Inferior parietal cortex (tissue), 1 donor: ENCODE measurements at regions not wholly inside any gene's neighbourhood (a gene's known extent, or its start where the extent isn't known, plus 50 kb on each side); places are given as distances from the start of the nearest gene placed in this dataset.

Experiments
- DNase-seq: peaks from one replicate; pipeline ENCODE4 v3.0.0-alpha.2; 2016; ENCODE audit errors: extremely low spot score

DNA sequence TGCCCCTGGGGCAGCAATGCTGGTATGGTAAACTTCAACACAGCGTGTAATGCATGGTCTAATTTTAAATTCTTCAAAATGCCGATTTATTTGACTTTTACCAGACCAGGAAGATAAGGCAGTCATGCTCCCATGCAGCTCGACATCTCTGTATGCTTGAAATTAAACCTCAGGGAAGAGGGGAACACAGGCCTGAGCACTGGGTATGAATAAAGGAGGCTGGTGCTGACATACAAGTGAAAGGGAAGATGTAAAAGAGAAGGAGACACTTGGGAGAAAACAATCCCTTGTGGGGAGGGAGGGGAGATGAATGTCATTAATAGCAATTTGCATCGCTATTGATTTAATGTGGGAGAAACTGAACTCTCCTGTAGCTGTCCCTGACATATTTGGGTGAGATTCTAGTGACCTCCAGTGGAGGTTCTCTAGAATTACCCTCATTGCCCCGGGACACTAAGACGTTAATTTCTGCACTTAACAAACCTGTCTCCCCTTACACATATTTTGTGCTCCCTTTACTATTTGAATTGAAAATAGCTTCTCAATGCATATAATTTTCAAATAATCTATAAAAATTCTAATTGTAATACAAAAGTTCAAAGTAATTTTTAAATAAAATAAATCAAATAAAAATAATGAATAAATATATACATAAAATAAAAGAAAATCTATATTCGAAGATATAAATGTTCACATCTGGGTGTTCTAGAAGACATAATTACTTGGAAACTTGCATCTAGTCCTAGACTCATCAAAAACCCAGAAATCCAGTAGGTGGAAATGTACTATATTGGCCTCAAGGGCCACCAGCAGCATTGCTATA lies 283.1 kb downstream of the LMX1A start:
- DNase-seq = peak; percentile 85

DNA sequence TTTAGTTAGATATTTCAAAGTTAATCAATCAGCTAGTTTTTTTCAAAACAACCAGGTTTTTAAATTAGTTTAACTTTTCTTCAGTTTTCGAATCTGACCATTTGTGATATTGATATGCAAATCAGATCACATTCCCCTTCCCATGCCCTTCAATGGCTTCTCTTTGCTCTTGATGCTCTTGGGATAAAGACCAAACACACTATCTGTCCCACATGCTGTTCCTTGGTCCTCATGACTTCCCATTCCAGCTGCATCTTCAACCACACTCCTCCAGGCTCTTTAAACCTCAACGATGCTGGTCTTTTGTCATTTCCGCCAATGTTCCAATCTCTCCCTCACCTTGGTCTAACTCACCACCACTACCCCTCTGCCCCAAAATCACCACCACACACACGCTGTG lies 285.8 kb downstream of the LMX1A start:
- no peak for DNase-seq

DNA sequence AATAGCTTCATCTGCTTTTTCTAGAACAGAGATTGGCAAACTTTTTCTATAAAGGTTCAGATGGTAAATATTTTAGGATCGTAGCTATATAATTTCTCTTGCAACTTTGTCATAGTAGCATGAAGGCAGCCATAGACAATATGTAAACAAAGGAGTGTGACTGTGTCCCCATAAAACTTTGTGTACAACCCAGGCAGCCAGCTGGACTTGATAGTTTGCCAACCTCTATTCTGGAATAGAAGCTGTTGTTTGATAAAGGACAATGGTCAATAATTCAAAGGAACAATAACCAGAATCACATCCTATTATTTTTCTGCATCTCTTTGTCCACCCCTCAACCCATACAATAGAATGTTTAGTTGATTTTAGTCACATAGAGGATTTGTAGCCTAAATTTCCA lies 286.7 kb downstream of the LMX1A start:
- DNase-seq = peak; percentile 86

DNA sequence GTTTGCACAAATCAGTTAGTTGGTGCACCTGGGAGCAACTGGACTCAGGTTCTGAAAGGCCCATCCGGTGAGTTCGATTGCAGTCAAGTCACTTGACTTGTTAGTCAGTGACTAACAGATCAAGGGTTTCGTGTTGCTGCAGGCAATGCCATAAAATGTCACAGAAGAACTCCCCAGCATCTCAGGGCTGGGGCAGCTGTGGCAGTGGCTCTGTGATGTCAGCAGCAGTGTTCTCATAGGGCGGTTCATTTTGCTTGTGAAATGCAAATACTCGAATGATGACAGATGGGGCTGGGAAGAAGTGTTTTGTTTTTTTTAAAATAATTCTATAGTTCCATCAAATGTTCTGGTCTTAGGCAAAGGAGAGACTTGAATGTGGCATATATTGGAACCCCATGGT lies 287.8 kb downstream of the LMX1A start:
- DNase-seq = peak; percentile 55

DNA sequence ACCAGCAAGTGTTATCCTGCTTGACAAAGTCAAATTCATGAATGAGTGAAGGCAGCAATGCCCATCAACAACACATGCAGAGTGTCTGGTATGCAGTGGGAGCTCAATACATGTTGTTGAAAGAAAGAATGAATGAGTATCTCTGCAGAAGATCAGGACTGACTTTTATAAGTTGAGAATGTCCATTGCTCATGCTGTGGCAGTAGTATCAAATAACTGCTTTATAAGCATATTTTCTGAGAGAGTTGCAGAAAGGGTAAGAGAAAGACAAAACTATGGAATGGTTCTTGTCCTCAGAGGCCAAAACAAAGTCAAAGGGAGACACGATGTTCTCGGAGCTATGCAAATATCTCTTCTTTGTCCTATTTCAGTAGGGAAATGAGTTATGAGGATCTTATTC lies 288.7 kb downstream of the LMX1A start:
- no peak for DNase-seq

DNA sequence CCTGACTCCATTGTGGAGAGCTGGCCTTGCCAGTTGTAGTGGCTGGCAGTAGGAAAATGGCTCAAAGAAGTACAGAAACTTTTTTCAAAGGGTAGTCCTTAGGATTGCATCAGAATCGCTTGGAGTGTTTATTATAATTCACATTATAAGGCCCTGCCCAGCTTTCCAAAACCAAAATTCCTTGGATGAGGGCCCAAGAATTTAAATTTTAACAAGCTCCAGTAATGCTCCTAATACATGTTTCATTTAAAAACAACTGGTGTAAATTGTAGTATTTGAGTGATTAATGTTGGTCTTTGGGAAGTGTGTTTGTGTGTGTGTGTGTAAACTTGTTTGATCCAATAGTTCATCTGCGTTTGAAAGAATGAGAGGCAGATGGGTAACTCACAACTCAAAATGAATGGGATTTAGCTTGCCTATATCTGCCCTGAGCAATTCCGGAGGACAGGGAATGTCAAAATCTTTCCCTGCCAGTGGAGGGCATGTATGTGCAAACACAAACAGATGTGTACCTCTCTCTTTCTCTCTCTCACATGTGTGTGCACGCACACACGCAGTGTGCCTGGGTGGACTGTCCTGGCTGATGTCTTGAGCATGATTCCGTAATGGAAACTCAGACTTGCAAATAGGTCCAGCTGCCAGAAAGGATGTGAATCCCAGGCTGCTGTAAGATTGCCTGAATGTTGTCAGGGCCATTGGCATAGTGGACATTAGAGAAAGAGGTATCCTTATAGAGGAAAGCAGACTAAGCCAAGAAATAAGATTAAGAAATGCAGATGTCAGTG lies 293.1 kb downstream of the LMX1A start:
- DNase-seq = no peak

DNA sequence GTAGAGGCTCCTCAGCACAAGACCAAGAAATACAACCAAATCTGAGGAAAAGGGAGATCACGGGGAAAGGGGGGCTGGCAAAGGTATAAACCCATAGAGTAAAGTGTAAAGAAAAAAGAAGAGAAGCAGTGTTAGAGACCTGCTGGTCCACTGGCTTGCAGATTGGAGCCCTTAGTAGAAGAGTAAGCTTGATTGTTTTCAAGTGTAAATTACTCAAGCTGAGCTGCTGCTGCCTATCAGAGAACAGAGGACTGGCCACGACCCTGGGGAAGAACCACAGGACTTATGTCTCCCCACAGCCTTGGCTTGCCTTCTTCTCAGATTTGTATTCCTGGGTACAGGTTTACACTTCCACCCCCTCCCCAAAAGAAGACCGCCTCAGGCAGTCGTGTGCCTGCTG lies 294.2 kb downstream of the LMX1A start:
- DNase-seq = no peak

DNA sequence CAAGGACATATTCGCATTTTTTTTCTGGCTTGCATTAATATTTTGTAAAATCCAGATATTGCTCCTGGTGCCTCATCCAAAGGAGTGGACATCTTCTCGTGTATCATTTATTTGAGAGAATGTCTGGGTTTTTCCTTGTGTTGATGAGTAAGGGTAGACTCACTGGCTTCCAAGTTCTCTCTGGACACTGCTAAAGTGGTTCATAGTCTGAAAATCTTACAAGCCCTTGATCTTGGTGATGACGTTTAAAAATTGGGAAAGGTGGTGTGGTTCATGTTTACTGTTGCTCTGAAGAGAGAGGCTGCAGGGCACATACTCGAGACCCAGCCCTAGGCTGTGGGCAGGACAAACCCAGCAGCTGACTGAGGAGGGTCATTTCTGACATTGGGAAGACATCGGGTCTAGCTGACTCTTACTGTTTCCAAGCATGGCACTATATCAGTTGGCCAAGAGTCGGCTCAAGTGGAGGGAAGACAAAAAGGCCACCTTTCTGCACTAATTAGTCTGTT lies 296.2 kb downstream of the LMX1A start:
- DNase-seq = no peak

DNA sequence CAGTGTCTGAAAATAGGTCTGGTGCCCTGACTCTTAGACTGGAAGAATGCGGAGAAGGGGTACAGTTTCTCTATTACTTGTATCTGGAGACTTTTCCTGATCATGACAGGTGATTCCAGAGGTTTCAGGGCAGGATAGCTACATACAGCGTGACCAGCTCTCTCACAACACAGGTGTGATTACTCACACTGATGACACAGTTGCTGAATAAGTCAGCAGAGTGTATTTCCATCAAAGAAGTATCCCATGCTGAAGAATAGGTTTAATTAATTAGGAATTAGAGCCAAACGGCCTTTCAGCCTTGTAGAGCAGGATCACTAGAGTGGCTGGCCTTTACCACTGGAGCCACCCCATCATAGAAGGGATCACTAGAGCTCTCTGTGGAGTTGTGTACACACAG lies 298.6 kb downstream of the LMX1A start:
- no peak for DNase-seq

DNA sequence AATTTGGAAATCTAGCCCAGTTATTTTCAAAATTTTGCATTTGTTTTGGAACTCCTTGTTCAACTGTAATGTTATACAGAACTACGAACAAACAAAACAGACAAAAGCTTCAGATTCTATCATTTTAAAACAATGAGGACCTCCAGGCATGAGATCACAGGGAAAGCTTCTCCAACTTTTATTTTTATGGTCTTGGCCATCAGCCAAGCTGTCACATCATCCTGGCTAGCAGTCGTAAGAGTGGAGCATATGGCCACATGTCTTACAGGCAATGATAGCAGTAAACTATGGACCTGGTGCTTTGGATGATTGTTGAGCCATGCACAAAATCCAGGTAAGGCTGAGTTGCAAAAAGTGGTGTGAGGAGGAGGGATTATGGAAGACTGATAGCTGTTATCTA lies 299.6 kb downstream of the LMX1A start:
- no peak for DNase-seq

DNA sequence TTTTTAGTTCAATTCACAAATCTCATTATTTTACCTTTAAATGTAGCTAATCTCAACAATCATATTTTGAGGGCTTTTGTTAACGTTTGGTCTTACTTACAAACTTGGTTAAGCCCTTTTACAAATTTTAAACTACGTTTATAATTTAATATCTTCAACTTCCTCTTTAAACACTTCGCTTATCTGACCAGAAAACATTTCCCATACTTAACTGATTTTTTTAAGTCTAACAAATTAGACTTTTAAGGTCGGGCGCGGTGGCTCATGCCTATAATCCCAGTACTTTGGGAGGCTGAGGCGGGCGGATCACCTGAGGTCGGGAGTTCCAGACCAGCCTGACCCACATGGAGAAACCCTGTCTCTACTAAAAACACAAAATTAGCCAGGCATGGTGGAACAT lies 300.9 kb downstream of the LMX1A start:
- DNase-seq = no peak

DNA sequence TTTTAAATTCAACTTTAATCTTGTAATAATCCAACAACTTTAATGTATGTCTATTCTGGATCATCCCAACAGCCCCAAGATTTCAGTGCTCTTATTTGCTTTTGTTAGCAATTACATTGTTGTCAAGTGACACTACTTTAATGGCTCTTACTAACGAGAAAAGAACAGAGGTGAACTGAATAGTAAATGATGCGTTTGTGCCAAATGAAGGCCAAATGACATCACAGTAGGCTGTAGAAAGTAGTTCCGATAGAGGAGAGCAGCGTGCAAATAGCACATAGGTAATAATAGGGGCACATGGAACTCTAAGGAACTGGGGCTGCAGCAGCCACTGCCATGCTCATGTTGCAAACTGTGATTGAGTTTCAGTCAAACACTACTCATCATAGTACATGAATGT lies 301.9 kb downstream of the LMX1A start:
- DNase-seq = no peak

DNA sequence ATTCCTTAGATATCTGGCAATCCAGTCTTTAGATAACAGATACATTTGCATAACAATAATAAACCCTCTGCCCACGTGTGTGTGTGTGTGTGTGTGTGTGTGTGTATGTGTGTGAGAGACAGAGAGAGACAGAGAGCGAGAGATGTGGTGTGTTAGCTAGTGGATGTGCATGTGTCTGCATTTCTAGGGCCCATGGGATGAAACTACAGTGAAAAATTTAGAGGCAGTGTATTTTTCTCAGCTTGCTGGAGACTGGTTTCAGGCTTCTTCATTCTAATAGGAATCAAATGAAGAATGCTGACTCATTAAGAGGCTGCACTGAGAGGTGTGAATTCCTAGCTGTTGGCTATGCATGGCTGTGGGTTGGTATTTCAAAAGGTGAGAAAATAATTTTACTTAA lies 303.2 kb downstream of the LMX1A start:
- no peak for DNase-seq

DNA sequence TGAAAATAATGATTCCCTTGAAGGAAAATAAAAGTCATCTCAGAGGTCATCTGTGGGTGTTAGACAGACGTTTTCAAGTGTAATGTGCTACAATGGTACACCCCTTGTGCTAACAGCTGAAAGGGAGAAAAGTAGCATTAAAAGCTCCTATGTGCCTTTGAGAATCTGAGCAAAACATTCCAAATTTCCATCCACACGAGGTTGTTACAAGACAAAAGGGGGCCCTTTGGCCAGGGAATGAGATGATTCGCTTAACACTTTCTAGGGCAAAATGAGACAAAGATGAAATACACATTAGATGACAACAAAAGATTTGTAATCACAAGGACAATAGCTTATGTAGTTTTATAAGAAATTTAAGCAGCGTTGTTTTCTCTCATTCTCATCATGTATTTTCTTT lies 303.6 kb downstream of the LMX1A start:
- no peak for DNase-seq

DNA sequence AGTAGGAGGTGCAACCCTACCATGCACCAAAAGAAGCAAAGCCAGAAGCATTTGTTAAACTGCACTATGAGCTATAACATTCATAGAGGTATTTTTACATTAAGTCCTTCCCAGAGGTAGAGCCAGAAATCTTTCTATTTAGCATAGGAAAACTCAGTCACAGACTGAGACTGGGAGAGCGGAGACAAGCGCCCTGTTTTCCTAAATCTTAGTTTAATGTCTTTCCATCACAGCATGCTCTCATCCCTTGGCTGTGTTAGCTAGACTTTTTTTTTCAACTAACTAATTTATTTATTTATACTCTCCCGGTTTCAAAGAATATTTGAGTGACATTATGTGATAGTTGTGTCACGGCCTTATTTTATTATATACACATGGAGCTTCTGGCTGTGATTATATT lies 304.1 kb downstream of the LMX1A start:
- no peak for DNase-seq

DNA sequence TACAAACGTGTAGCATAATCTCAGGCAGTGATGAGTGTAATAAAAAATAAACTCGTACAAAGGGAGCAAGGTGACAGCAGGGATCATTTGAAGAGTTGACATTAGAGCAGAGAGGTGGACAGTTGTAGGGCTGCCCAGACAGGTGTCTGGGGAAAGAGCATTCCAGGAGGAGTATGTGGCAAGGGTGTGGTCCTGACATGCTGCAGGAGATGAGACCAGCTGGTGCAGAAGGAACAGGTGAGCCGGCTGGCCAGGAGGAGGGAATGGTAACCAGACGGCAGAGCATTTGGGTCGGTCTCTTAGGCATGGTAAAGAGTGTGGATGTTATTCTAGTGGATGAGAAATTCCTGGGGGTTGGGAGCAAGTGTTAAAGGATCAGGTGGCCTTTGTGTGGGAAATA lies 306.3 kb downstream of the LMX1A start:
- DNase-seq = no peak

DNA sequence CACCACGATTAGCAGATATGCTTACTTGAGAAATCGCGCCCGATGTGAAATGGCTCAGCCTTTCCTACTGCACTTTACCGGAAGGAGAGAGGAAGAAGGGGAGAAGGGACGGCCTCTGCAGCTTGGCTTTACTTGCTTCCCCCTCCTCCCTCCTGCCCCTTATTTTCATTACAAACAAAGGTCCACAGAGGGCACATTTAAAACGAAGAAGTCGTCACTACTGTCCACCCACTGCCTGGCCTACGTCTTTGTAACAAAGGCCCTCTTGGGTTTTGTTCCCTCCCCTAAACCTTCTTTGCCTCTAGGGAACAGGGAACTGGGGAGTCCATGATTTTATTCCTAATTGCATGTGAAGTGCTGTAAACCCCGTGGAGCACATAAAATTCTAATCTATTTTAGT lies 308.5 kb downstream of the LMX1A start:
- DNase-seq = no peak

DNA sequence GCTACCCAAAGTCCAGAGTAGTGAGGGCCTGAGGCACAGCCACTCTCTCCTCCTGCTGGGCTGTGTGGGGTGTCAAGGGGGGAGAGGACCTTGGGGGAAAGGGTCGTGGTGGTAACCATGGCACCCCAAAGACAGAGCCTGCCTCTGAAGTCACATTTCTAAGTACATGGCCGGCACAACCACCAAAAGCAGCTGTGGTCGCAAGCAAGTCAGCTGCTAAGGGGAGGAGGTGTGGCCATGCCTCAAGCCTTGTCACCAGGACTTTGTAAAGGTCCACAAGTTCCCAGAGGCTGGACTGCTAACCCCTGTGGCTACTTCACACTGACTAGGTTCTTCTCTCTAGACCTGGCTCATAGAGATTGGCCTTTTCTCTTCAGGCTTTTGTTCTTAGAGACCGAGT lies 310.6 kb downstream of the LMX1A start:
- no peak for DNase-seq

DNA sequence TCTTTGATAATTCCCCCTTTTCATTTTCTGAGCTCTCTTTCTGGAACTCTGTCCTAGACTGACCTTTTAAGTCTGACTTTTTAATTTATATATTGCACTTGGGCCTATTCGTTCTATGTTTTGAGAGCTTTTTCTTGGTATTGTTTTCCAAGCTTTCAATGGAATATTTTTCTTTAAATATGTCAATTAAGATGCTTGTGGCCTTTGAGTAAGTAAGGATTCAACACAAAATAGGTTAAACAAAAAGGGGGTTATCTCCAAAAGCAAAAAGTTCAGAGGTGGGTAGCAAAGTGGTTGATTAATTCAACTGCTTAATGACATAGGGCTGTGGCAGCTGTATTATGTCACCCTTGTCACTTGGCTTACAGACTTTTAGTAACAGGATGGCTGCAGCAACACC lies 315.9 kb downstream of the LMX1A start:
- DNase-seq = no peak

DNA sequence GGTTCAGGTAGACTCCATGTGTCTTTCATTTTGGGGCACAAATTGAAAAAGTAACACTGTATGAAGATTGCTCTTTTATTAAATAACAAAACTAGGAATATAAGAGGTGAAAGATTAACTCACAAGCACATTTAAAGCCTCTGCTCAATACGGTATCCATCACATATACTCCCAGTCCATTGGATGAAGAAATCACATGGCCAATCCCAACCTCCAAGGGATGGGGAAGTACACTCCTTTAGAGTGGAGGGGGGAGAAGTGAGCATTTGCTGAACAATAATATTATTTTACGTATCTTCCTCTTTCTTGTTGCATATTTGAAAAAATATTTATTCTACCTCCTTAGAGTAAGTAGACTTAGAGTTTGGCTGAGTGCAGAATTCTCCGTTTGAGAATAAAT lies 316.5 kb downstream of the LMX1A start:
- DNase-seq = no peak

DNA sequence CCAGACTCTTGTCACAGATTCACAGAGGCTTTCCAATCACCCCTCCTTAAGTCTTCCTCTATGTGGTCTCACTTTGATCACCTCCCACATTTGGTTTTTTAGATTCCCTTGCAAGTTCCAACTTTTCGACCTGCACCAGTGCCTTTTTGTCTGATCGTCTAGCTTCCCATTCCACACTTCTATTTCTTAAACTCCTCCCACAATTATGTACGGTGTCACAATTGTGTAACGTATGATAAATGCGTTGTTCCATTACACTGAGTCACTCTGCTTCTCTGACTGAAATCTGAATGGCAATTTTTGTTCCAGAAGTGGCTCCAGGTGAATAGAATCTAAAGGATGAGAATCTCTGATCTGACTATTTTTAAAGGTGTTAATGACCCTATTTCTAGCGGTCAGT lies 320.1 kb downstream of the LMX1A start:
- no peak for DNase-seq

DNA sequence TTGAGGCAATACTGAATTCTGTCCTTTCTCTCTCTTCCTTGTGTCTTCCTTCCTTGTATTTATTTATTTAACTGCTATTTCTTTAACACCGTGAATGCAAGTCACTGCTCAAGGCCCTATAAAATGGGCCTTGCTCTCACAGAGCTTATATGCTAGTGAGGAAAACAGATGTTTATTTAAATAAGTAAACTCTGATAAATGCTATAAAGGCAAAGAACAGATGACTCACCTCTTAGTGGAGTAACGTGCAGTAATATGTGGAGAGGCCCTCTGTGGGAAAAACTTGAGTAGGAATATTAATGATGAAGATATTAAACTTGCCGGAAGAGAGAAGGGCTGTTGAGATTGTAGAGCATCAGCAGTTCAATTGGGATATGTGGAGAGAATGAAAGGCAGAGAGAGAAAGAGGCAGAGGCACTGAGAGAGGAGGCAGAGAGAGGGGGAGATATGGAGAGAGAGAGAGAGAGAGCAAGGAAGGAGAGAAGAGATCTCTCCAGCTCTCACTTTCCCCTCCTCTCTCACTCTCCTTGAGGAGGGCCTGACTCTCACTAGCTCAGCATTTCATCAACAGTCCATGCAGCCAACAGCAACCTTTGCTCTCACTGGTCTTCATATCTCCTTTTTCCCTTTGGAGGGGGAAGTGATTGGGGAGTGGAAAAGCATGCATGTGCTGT lies 322.2 kb downstream of the LMX1A start:
- DNase-seq = no peak

DNA sequence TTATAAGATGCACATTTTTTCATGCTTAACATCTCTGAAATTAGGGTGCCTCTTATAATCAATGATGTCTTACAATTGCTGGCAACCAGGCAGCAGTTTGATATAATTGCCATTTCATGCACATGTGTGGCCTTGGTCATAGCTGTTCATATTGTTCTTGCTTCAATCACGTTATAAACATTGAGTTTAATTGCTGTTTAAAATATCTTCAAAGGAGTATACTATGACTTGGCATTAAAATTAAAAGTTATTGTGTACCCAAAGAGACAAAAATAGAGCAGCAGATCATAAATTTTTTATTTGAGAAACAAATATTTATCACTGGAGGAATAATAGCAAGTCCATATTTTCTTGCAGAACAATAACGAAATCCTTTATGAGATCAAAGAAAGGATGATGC lies 325.5 kb downstream of the LMX1A start:
- DNase-seq = no peak
